ENCODE measurements at regions not wholly inside any gene's neighbourhood (a gene's known extent, or its start where the extent isn't known, plus 50 kb on each side); places are given as distances from the start of the nearest gene placed in this dataset.
"Not testable (repeated sequence)": the region's sequence is repeated elsewhere in the genome, so short reads cannot be mapped to it uniquely, and the experiment has no call there.

DNA sequence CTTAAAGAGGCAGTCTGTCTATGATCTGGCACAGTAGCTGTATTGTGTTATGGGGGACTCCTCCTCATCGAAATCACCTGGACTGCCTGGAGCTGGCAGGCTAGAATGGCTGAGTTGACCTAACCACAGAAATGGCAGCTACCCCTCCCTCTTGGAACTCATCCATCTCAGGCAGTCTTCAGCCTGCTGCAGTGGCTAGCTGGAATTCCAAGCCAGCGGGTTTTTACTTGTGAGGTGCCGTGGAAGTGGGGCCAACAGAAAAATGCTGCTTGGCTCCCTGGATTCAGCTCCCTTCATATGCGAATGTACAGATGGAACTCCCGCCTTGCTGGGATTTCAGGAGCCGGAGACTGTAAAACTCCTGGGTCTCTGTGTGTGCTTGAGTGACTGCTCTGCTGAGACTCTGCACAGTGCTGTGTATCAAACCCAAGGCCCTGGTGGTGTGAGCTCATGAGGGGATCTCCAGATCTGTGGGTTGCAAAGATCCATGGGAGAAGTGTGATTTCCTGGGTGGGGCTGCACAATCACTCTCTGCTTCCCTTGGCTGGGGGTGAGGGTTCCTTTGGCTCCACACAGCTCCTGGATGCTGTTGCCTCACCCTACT is 316.9 kb downstream of the CTH start:
- no peak for DNase-seq
- H3K4me1 ChIP-seq (ENCODE audit: control insufficient read depth, insufficient read depth, low read length): no peaks in the 10 kb centered on the region
- H3K27me3 ChIP-seq (ENCODE audit: control insufficient read depth, insufficient read depth, low read length): no peaks in the 10 kb centered on the region
- WGBS (ENCODE audit: insufficient coverage): 83% methylated on average over 5 of the region's 6 CpGs
- H3K4me3 ChIP-seq (ENCODE audit: low read length): no peak overlapping the region
- H3K36me3 ChIP-seq (ENCODE audit: control insufficient read depth, insufficient read depth, low read length): no peaks in the 10 kb centered on the region
- no peaks in the 10 kb centered on the region for H3K9me3 ChIP-seq (replicated peaks; ENCODE audit: control insufficient read depth, low read depth, low read length)
- no peak overlapping the region for H3K27ac ChIP-seq (ENCODE audit: low read length)

DNA sequence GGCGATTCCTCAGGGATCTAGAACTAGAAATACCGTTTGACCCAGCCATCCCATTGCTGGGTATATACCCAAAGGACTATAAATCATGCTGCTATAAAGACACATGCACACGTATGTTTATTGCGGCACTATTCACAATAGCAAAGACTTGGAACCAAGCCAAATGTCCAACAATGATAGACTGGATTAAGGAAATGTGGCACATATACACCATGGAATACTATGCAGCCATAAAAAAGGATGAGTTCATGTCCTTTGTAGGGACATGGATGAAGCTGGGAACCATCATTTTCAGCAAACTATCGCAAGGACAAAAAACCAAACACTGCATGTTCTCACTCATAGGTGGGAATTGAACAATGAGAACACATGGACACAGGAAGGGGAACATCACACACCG is 311.1 kb downstream of the PTGER3 start:
- H3K27me3 ChIP-seq (ENCODE audit: control insufficient read depth, insufficient read depth, low read length); DNase-seq; H3K27ac ChIP-seq (ENCODE audit: low read length); H3K9me3 ChIP-seq (replicated peaks; ENCODE audit: control insufficient read depth, low read depth, low read length); H3K4me1 ChIP-seq (ENCODE audit: control insufficient read depth, insufficient read depth, low read length); H3K4me3 ChIP-seq (ENCODE audit: low read length); H3K36me3 ChIP-seq (ENCODE audit: control insufficient read depth, insufficient read depth, low read length): not testable (repeated sequence)
- WGBS (ENCODE audit: insufficient coverage): no CpG with 5 or more reads among the region's 6 CpGs

DNA sequence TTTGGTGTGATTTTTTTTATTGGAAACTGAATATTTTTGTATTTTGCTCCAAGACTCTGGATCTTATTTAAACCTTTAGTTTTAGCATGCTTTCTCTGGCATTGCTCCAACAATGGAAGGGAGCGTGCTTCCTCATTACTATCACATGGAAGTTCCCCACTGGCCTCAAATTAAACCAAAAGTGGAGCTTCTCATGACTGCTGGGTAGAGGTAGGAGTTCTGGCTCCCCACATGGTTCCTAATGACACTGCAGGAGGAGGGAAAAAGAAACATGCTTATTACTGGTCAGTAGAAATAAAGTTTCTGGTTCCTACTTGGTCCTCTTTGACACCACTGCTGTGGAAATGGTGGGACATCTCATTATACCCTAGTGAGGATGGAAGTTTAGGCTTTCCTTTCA is 310.5 kb downstream of the PTGER3 start:
- Histone ChIP-seq H3K4me1 (ENCODE audit: control insufficient read depth, insufficient read depth, low read length) (no peaks in the 10 kb centered on the region), H3K9me3 (replicated peaks; ENCODE audit: control insufficient read depth, low read depth, low read length) (no peaks in the 10 kb centered on the region), H3K36me3 (ENCODE audit: control insufficient read depth, insufficient read depth, low read length) (no peaks in the 10 kb centered on the region), H3K27me3 (ENCODE audit: control insufficient read depth, insufficient read depth, low read length) (no peaks in the 10 kb centered on the region), H3K4me3 (ENCODE audit: low read length) (no peak overlapping the region), H3K27ac (ENCODE audit: low read length) (no peak overlapping the region)
- DNase-seq: peak; percentile 12
- WGBS (ENCODE audit: insufficient coverage): no CpG with 5 or more reads among the region's 1 CpG

DNA sequence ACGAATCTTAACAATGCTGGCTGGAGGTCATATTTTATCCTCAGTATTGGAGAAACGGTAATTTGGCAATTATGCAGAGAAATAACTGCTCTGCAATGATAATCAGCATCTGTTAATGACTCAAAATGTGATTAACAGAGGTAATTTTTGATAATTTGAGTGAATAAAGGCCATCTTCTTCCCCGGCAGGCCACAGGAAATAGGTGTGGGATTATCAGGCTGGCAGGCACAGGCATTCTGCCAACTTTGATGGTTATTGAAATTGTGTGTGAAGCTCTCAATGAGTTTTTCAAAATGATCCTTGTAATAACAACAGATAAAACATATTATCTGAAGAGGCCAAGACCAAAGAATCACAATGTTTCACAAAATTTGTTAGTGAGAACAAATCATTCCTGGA is 309.0 kb downstream of the PTGER3 start:
- no peaks in the 10 kb centered on the region for H3K27me3 ChIP-seq (ENCODE audit: control insufficient read depth, insufficient read depth, low read length)
- H3K36me3 ChIP-seq (ENCODE audit: control insufficient read depth, insufficient read depth, low read length): no peaks in the 10 kb centered on the region
- H3K9me3 ChIP-seq (replicated peaks; ENCODE audit: control insufficient read depth, low read depth, low read length): no peaks in the 10 kb centered on the region
- WGBS (ENCODE audit: insufficient coverage): 44% methylated on average over 2 of the region's 3 CpGs
- H3K4me1 ChIP-seq (ENCODE audit: control insufficient read depth, insufficient read depth, low read length): no peaks in the 10 kb centered on the region
- no peak overlapping the region for H3K4me3 ChIP-seq (ENCODE audit: low read length)
- H3K27ac ChIP-seq (ENCODE audit: low read length): no peak overlapping the region
- no peak for DNase-seq

DNA sequence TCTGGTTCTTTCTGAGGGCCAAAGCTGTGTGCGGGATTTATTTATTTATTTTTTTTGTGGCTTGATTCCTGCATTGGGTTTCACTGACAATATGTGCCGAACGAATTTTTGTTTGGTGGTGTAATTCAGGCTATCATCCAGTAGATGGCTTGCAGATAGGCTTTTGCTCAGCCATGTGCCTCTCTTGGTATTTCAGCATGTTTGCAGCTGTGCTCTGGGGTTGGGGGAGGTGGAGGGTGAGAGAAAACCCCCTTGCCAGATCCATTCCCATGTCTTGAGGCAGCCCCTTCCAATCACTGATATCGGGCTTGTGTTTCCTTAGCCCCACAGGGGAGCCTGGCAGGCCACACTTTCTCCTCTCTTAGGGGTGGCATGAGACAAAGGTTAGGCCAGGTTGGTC is 302.4 kb downstream of the PTGER3 start:
- no peak for DNase-seq
- 76% methylated on average over 2 of the region's 4 CpGs for WGBS (ENCODE audit: insufficient coverage)

DNA sequence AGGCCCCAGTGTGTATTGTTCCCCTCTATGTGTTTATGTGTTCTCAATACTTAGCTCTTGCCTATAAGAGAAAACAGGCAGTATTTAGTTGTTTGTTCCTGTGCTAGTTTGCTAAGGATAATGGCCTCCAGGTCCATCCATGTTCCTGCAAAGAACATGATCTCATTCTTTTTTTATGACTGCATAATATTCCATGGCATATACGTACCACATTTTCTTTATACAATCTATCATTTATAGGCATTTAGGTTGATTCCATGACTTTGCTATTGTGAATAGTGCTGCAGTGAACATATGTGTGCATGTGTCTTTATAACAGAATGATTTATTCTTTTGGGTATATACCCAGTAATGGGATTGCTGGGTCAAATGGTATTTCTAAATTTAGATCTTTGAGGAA is 301.6 kb downstream of the PTGER3 start:
- H3K27me3 ChIP-seq (ENCODE audit: control insufficient read depth, insufficient read depth, low read length); H3K9me3 ChIP-seq (replicated peaks; ENCODE audit: control insufficient read depth, low read depth, low read length); DNase-seq; H3K4me1 ChIP-seq (ENCODE audit: control insufficient read depth, insufficient read depth, low read length); H3K27ac ChIP-seq (ENCODE audit: low read length); H3K4me3 ChIP-seq (ENCODE audit: low read length); H3K36me3 ChIP-seq (ENCODE audit: control insufficient read depth, insufficient read depth, low read length): not testable (repeated sequence)
- no CpG with 5 or more reads among the region's 1 CpG for WGBS (ENCODE audit: insufficient coverage)

More for the DNA sequence above, 302.4 kb downstream of the PTGER3 start:
- Histone ChIP-seq H3K36me3 (ENCODE audit: control insufficient read depth, insufficient read depth, low read length) (no peaks in the 10 kb centered on the region), H3K27ac (ENCODE audit: low read length) (no peak overlapping the region), H3K4me3 (ENCODE audit: low read length) (no peak overlapping the region), H3K27me3 (ENCODE audit: control insufficient read depth, insufficient read depth, low read length) (no peaks in the 10 kb centered on the region), H3K4me1 (ENCODE audit: control insufficient read depth, insufficient read depth, low read length) (no peaks in the 10 kb centered on the region), H3K9me3 (replicated peaks; ENCODE audit: control insufficient read depth, low read depth, low read length) (peaks cover 8% of the 10 kb centered on the region)

DNA sequence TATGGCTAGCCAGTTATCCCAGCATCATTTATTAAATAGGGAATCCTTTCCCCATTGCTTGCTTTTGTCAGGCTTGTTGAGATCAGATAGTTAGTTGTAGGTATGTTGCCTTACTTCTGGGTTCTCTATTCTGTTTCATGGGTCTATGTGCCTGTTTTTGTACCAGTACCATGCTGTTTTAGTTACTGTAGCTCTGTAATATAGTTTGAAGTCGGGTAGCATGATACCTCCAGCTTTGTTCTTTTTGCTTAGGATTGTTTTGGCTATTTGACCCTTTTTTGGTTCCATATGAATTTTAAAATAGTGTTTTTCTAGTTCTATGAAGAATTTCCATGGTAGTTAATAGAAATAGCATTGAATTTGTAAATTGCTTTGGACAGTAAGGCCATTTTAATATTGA is 300.5 kb downstream of the PTGER3 start:
- WGBS (ENCODE audit: insufficient coverage): no CpG with 5 or more reads among the region's 1 CpG
- not testable (repeated sequence) for H3K4me1 ChIP-seq (ENCODE audit: control insufficient read depth, insufficient read depth, low read length); H3K9me3 ChIP-seq (replicated peaks; ENCODE audit: control insufficient read depth, low read depth, low read length); H3K27ac ChIP-seq (ENCODE audit: low read length); H3K4me3 ChIP-seq (ENCODE audit: low read length); DNase-seq; H3K36me3 ChIP-seq (ENCODE audit: control insufficient read depth, insufficient read depth, low read length); H3K27me3 ChIP-seq (ENCODE audit: control insufficient read depth, insufficient read depth, low read length)

- 62% methylated on average over 2 of the region's 6 CpGs for WGBS (ENCODE audit: insufficient coverage)
- H3K9me3 ChIP-seq (replicated peaks; ENCODE audit: control insufficient read depth, low read depth, low read length); H3K36me3 ChIP-seq (ENCODE audit: control insufficient read depth, insufficient read depth, low read length); H3K4me1 ChIP-seq (ENCODE audit: control insufficient read depth, insufficient read depth, low read length); DNase-seq; H3K27me3 ChIP-seq (ENCODE audit: control insufficient read depth, insufficient read depth, low read length); H3K27ac ChIP-seq (ENCODE audit: low read length); H3K4me3 ChIP-seq (ENCODE audit: low read length): not testable (repeated sequence)
These were observed 295.8 kb downstream of the PTGER3 start for GRCh38 chr1:70751676-70752287.

GRCh38 chr1:70754701-70755100 is 292.9 kb downstream of the PTGER3 start:
- Histone ChIP-seq H3K27me3 (ENCODE audit: control insufficient read depth, insufficient read depth, low read length) (no peaks in the 10 kb centered on the region), H3K4me1 (ENCODE audit: control insufficient read depth, insufficient read depth, low read length) (no peaks in the 10 kb centered on the region), H3K9me3 (replicated peaks; ENCODE audit: control insufficient read depth, low read depth, low read length) (no peaks in the 10 kb centered on the region), H3K36me3 (ENCODE audit: control insufficient read depth, insufficient read depth, low read length) (no peaks in the 10 kb centered on the region), H3K4me3 (ENCODE audit: low read length) (no peak overlapping the region), H3K27ac (ENCODE audit: low read length) (no peak overlapping the region)
- no peak for DNase-seq
- no CpG with 5 or more reads among the region's 4 CpGs for WGBS (ENCODE audit: insufficient coverage)

- DNase-seq: no peak
- H3K36me3 ChIP-seq (ENCODE audit: control insufficient read depth, insufficient read depth, low read length): no peaks in the 10 kb centered on the region
- H3K27me3 ChIP-seq (ENCODE audit: control insufficient read depth, insufficient read depth, low read length): no peaks in the 10 kb centered on the region
- no peak overlapping the region for H3K27ac ChIP-seq (ENCODE audit: low read length)
- no CpG with 5 or more reads among the region's 2 CpGs for WGBS (ENCODE audit: insufficient coverage)
- no peaks in the 10 kb centered on the region for H3K9me3 ChIP-seq (replicated peaks; ENCODE audit: control insufficient read depth, low read depth, low read length)
- H3K4me1 ChIP-seq (ENCODE audit: control insufficient read depth, insufficient read depth, low read length): no peaks in the 10 kb centered on the region
- no peak overlapping the region for H3K4me3 ChIP-seq (ENCODE audit: low read length)
These were observed 287.5 kb downstream of the PTGER3 start for GRCh38 chr1:70760154-70760553.

DNA sequence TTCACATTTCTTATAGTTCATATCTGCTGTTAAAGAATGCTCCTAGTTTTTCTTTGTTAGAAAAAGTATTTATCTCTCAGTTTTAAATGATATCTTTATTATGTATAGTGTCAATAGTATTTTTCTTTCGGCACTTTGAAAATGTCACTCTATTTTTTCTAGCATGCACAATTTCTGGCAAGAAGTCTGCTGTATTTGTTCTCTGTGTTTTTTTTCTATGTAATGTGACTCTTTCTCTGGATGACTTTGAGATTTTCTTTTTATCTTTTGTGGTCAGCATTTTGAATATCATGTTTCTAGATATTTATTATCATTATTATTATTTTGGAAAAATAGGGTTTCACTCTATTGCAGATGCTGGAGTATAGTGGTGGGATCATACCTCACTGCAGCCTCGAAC is 285.2 kb downstream of the PTGER3 start:
- WGBS (ENCODE audit: insufficient coverage): no CpG with 5 or more reads among the region's 2 CpGs
- DNase-seq: no peak
- Histone ChIP-seq H3K27ac (ENCODE audit: low read length) (no peak overlapping the region), H3K4me3 (ENCODE audit: low read length) (no peak overlapping the region), H3K9me3 (replicated peaks; ENCODE audit: control insufficient read depth, low read depth, low read length) (no peaks in the 10 kb centered on the region), H3K36me3 (ENCODE audit: control insufficient read depth, insufficient read depth, low read length) (no peaks in the 10 kb centered on the region), H3K4me1 (ENCODE audit: control insufficient read depth, insufficient read depth, low read length) (no peaks in the 10 kb centered on the region), H3K27me3 (ENCODE audit: control insufficient read depth, insufficient read depth, low read length) (no peaks in the 10 kb centered on the region)
